ENCODE measurements at regions not wholly inside any gene's neighbourhood (a gene's known extent, or its start where the extent isn't known, plus 50 kb on each side); places are given as distances from the start of the nearest gene placed in this dataset.

DNA sequence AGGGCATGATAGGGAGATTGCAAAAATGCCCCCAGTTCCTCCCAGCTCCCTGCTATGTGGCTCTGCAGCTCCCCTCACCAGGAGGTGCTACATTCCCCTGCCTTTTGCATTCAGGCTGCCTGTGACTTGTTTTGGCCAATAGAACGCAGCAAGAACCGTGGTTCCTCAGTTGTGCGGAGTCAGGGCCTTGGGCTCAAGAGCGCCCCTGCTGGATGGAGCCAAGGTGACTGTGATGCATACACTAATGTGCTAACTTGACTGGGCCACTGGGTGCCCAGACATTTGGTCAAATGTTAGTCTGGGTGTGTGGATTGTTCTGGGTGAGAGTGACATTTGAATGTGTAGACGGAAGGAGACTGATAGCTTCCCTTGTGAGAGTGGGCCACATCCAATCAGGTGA lies 123.3 kb upstream of the MVB12B start:
- no TSS peak for BruUV-seq (replicated peaks)
- TF ChIP-seq, protein P1, sequence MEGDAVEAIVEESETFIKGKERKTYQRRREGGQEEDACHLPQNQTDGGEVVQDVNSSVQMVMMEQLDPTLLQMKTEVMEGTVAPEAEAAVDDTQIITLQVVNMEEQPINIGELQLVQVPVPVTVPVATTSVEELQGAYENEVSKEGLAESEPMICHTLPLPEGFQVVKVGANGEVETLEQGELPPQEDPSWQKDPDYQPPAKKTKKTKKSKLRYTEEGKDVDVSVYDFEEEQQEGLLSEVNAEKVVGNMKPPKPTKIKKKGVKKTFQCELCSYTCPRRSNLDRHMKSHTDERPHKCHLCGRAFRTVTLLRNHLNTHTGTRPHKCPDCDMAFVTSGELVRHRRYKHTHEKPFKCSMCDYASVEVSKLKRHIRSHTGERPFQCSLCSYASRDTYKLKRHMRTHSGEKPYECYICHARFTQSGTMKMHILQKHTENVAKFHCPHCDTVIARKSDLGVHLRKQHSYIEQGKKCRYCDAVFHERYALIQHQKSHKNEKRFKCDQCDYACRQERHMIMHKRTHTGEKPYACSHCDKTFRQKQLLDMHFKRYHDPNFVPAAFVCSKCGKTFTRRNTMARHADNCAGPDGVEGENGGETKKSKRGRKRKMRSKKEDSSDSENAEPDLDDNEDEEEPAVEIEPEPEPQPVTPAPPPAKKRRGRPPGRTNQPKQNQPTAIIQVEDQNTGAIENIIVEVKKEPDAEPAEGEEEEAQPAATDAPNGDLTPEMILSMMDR (IDR thresholded peaks at IDR 0.05; ENCODE audit: unreplicated experiment) = peak; percentile 11
- H3K36me3 Mint-ChIP-seq (ENCODE audit: insufficient read depth, unreplicated experiment) = no peaks in the 10 kb centered on the region
- no peaks in the 10 kb centered on the region for H3K9me3 Mint-ChIP-seq (ENCODE audit: unreplicated experiment)
- H3K4me3 Mint-ChIP-seq (ENCODE audit: unreplicated experiment) = no peak overlapping the region
- DNase-seq (ENCODE audit: unreplicated experiment) = no peak
- H3K27me3 Mint-ChIP-seq (ENCODE audit: insufficient read depth, unreplicated experiment) = peaks cover 28% of the 10 kb centered on the region
- ChIA-PET CTCF (interaction anchor here (0.6 to 1.0 kb wide), 4 partner anchors 169 to 794 kb away, joined by 3 to 6 read pairs (median 3); no protein-coding TSS in a partner anchor), POLR2A (interaction anchor here (0.6 kb wide), 2 partner anchors 313 to 1608 kb away, joined by 3 read pairs; no protein-coding TSS in a partner anchor)
- intact Hi-C loops (cut with micrococcal nuclease) = no loop called here
- no peaks in the 10 kb centered on the region for H3K4me1 Mint-ChIP-seq (ENCODE audit: insufficient read depth, unreplicated experiment)
- H3K27ac Mint-ChIP-seq (ENCODE audit: low read depth, unreplicated experiment) = no peak overlapping the region

DNA sequence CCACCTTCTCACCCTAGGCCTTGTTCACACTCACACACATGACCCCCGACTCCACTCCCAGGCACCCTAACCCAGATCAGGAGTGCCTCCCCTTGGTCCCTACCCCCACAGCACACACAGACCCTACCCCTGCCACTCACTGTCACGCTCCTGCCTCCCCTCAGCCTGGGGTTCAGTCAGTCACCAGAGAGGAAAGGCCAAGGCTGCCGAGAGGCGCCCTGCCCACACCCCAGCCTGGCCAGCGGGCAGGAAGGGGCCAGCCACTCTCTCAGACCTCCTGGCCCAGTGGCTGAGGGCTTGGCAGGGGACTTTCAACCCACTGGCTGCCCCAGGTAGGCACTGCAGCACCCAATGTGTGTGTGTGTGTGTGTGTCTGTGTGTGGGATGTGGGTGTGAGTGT lies 122.4 kb upstream of the MVB12B start:
- TF ChIP-seq, protein P1 (IDR thresholded peaks at IDR 0.05; ENCODE audit: unreplicated experiment) = no peak
- H3K4me3 Mint-ChIP-seq (ENCODE audit: unreplicated experiment) = no peak overlapping the region
- H3K4me1 Mint-ChIP-seq (ENCODE audit: insufficient read depth, unreplicated experiment) = no peaks in the 10 kb centered on the region
- H3K36me3 Mint-ChIP-seq (ENCODE audit: insufficient read depth, unreplicated experiment) = no peaks in the 10 kb centered on the region
- H3K27ac Mint-ChIP-seq (ENCODE audit: low read depth, unreplicated experiment) = no peak overlapping the region
- no peaks in the 10 kb centered on the region for H3K9me3 Mint-ChIP-seq (ENCODE audit: unreplicated experiment)
- intact Hi-C loops (cut with micrococcal nuclease) = no loop called here
- no peak for DNase-seq (ENCODE audit: unreplicated experiment)
- POLR2A ChIA-PET = no interaction called here
- peaks cover 19% of the 10 kb centered on the region for H3K27me3 Mint-ChIP-seq (ENCODE audit: insufficient read depth, unreplicated experiment)
- BruUV-seq (replicated peaks) = no TSS peak
- CTCF ChIA-PET = no interaction called here

DNA sequence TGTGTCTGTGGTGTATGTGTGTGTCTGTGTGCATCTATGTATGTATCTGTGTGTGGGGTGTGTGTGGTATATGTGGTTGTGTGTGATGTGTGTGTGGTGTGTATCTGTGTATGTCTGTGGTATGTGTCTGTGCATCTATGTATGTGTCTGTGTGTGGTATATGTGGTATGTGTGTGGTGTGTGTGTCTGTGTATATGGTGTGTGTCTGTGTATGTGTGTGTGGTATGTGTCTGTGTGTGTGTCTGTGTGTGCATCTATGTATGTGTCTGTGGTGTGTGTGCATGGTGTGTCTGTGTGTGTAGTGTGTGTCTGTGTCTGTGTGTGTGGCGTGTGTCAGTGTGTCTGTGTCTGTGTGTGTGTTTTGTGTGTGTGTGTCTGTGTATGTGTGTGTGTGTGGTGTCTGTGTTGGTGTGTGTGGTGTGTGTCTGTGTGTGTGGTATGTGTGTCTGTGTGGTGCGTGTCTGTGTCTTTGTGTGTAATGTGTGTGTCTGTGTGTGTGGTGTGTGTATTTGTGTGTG lies 121.9 kb upstream of the MVB12B start:
- POLR2A ChIA-PET = no interaction called here
- no peaks in the 10 kb centered on the region for H3K4me1 Mint-ChIP-seq (ENCODE audit: insufficient read depth, unreplicated experiment)
- H3K27me3 Mint-ChIP-seq (ENCODE audit: insufficient read depth, unreplicated experiment) = peaks cover 13% of the 10 kb centered on the region
- no peak for DNase-seq (ENCODE audit: unreplicated experiment)
- TF ChIP-seq, protein P1 (IDR thresholded peaks at IDR 0.05; ENCODE audit: unreplicated experiment) = no peak
- no peaks in the 10 kb centered on the region for H3K36me3 Mint-ChIP-seq (ENCODE audit: insufficient read depth, unreplicated experiment)
- H3K9me3 Mint-ChIP-seq (ENCODE audit: unreplicated experiment) = no peaks in the 10 kb centered on the region
- H3K4me3 Mint-ChIP-seq (ENCODE audit: unreplicated experiment) = no peak overlapping the region
- H3K27ac Mint-ChIP-seq (ENCODE audit: low read depth, unreplicated experiment) = no peak overlapping the region
- CTCF ChIA-PET = no interaction called here
- intact Hi-C loops (cut with micrococcal nuclease) = no loop called here
- BruUV-seq (replicated peaks) = no TSS peak

DNA sequence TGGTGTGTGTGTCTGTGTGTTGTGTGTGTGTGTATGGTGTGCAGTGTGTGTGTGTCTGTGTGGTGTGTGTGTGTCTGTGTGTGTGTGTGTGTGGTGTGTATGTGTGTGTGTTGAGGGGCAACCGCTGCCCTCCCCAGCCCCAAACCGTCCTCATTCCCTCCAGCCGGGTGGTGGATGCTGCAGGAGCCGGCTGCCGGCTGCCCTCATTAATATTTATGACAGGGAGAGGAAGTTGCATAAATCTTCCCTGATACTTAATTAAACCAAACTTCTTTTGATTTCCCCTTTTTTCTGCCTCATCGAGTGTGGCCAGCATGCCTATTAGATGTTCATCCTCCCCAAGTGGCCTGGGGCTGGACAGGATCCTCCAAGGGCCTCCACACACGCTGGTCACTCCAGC lies 121.4 kb upstream of the MVB12B start:
- peaks cover 9% of the 10 kb centered on the region for H3K27me3 Mint-ChIP-seq (ENCODE audit: insufficient read depth, unreplicated experiment)
- BruUV-seq (replicated peaks) = no TSS peak
- ChIA-PET POLR2A (no interaction called here), CTCF (no interaction called here)
- intact Hi-C loops (cut with micrococcal nuclease) = no loop called here
- DNase-seq (ENCODE audit: unreplicated experiment) = no peak
- H3K4me3 Mint-ChIP-seq (ENCODE audit: unreplicated experiment) = no peak overlapping the region
- TF ChIP-seq, protein P1 (IDR thresholded peaks at IDR 0.05; ENCODE audit: unreplicated experiment) = no peak
- no peaks in the 10 kb centered on the region for H3K9me3 Mint-ChIP-seq (ENCODE audit: unreplicated experiment)
- H3K27ac Mint-ChIP-seq (ENCODE audit: low read depth, unreplicated experiment) = no peak overlapping the region
- H3K36me3 Mint-ChIP-seq (ENCODE audit: insufficient read depth, unreplicated experiment) = no peaks in the 10 kb centered on the region
- H3K4me1 Mint-ChIP-seq (ENCODE audit: insufficient read depth, unreplicated experiment) = no peaks in the 10 kb centered on the region

Measured in MCF 10A (cell line).